Activated T-helper 1 cell treated with anti-CD3 and anti-CD28 coated beads, Interleukin-12 subunit alpha, Interleukin-12 subunit beta, Interleukin-2, Interleukin-4 antibody, amounts not matched to agents 30 ng/mL and 10 ng/mL and 1 ng/mL, durations not matched to agents 14 hours and 24 hours and 36 hours (primary cell): ENCODE measurements at regions not wholly inside any gene's neighbourhood (a gene's known extent, or its start where the extent isn't known, plus 50 kb on each side); places are given as distances from the start of the nearest gene placed in this dataset.
"Not testable (repeated sequence)": the region's sequence is repeated elsewhere in the genome, so short reads cannot be mapped to it uniquely, and the experiment has no call there.

Source experiments
- DNase-seq: peaks from one replicate; pipeline ENCODE4 v3.0.0; 2021; ENCODE audit warnings: low spot score
- H3K27ac Mint-ChIP-seq: one replicate; pipeline ENCODE4 v1.8.0; 2021; ENCODE audit warnings: mild to moderate bottlenecking, mixed read lengths
- H3K27me3 Mint-ChIP-seq: one replicate; pipeline ENCODE4 v1.8.0; 2022; ENCODE audit warnings: mild to moderate bottlenecking, moderate library complexity, mixed read lengths; ENCODE audit not compliant: insufficient read depth
- H3K36me3 Mint-ChIP-seq: one replicate; pipeline ENCODE4 v1.8.0; 2021; ENCODE audit warnings: low read depth, mixed read lengths
- H3K4me1 Mint-ChIP-seq: one replicate; pipeline ENCODE4 v1.8.0; 2021; ENCODE audit warnings: low read depth, mixed read lengths
- H3K4me3 Mint-ChIP-seq: one replicate; pipeline ENCODE4 v1.8.0; 2021; ENCODE audit warnings: mild to moderate bottlenecking, moderate library complexity, mixed read lengths
- H3K9me3 Mint-ChIP-seq: one replicate; pipeline ENCODE4 v1.8.0; 2021; ENCODE audit warnings: mixed read lengths
- intact Hi-C: fragments of 100-400 bp; cut with micrococcal nuclease; formaldehyde crosslinking; loops from one replicate; pipeline ENCODE4 v1.15.1; 2024

- H3K27ac Mint-ChIP-seq, result no peak overlapping the region
- H3K9me3 Mint-ChIP-seq, result no peaks in the 10 kb centered on the region
- H3K4me3 Mint-ChIP-seq, result no peak overlapping the region
- H3K36me3 Mint-ChIP-seq, result no peaks in the 10 kb centered on the region
- H3K27me3 Mint-ChIP-seq, result no peaks in the 10 kb centered on the region
- no peaks in the 10 kb centered on the region for H3K4me1 Mint-ChIP-seq
- intact Hi-C loops, result no loop called here
- no peak for DNase-seq
These were observed 137.7 kb downstream of the SPATA31D1 start for GRCh38 chr9:82126256-82126655.

GRCh38 chr9:82127465-82127864 is 138.9 kb downstream of the SPATA31D1 start:
- H3K4me1 Mint-ChIP-seq, result no peaks in the 10 kb centered on the region
- no peak for DNase-seq
- no peak overlapping the region for H3K4me3 Mint-ChIP-seq
- intact Hi-C loops, result no loop called here
- H3K36me3 Mint-ChIP-seq, result no peaks in the 10 kb centered on the region
- H3K27ac Mint-ChIP-seq, result no peak overlapping the region
- no peaks in the 10 kb centered on the region for H3K27me3 Mint-ChIP-seq
- H3K9me3 Mint-ChIP-seq, result no peaks in the 10 kb centered on the region

- Mint-ChIP-seq H3K4me1 (no peaks in the 10 kb centered on the region), H3K27me3 (no peaks in the 10 kb centered on the region), H3K9me3 (no peaks in the 10 kb centered on the region), H3K36me3 (no peaks in the 10 kb centered on the region), H3K4me3 (no peak overlapping the region), H3K27ac (no peak overlapping the region)
- no peak for DNase-seq
- intact Hi-C loops, result no loop called here
These were observed 139.6 kb downstream of the SPATA31D1 start for GRCh38 chr9:82128011-82128696.

- intact Hi-C loops, result no loop called here
- H3K4me3 Mint-ChIP-seq, result no peak overlapping the region
- H3K4me1 Mint-ChIP-seq, result no peaks in the 10 kb centered on the region
- H3K27me3 Mint-ChIP-seq, result no peaks in the 10 kb centered on the region
- H3K27ac Mint-ChIP-seq, result no peak overlapping the region
- H3K9me3 Mint-ChIP-seq, result no peaks in the 10 kb centered on the region
- DNase-seq, result no peak
- H3K36me3 Mint-ChIP-seq, result no peaks in the 10 kb centered on the region
These were observed 141.1 kb downstream of the SPATA31D1 start for GRCh38 chr9:82129708-82130107.

GRCh38 chr9:82130331-82131042 is 141.9 kb downstream of the SPATA31D1 start:
- Mint-ChIP-seq H3K36me3 (no peaks in the 10 kb centered on the region), H3K4me1 (no peaks in the 10 kb centered on the region), H3K4me3 (no peak overlapping the region), H3K27me3 (no peaks in the 10 kb centered on the region), H3K9me3 (no peaks in the 10 kb centered on the region), H3K27ac (no peak overlapping the region)
- no peak for DNase-seq
- intact Hi-C loops, result no loop called here

- peaks cover 3% of the 10 kb centered on the region for H3K9me3 Mint-ChIP-seq
- intact Hi-C loops, result no loop called here
- no peak for DNase-seq
These were observed 142.5 kb downstream of the SPATA31D1 start for GRCh38 chr9:82131072-82131471.

GRCh38 chr9:82132024-82132423 is 143.5 kb downstream of the SPATA31D1 start:
- no peak for DNase-seq
- Mint-ChIP-seq H3K9me3 (peaks cover 3% of the 10 kb centered on the region), H3K4me1 (no peaks in the 10 kb centered on the region), H3K27ac (no peak overlapping the region), H3K27me3 (no peaks in the 10 kb centered on the region), H3K36me3 (no peaks in the 10 kb centered on the region), H3K4me3 (no peak overlapping the region)
- intact Hi-C loops, result no loop called here

More at GRCh38 chr9:82131072-82131471, 142.5 kb downstream of the SPATA31D1 start:
- no peaks in the 10 kb centered on the region for H3K27me3 Mint-ChIP-seq
- H3K4me1 Mint-ChIP-seq, result no peaks in the 10 kb centered on the region
- no peaks in the 10 kb centered on the region for H3K36me3 Mint-ChIP-seq
- no peak overlapping the region for H3K4me3 Mint-ChIP-seq
- H3K27ac Mint-ChIP-seq, result no peak overlapping the region

- Mint-ChIP-seq H3K4me3 (no peak overlapping the region), H3K36me3 (no peaks in the 10 kb centered on the region), H3K27ac (no peak overlapping the region), H3K27me3 (no peaks in the 10 kb centered on the region), H3K4me1 (no peaks in the 10 kb centered on the region), H3K9me3 (peaks cover 3% of the 10 kb centered on the region)
- intact Hi-C loops, result no loop called here
- no peak for DNase-seq
These were observed 145.4 kb downstream of the SPATA31D1 start for GRCh38 chr9:82134010-82134409.

- H3K36me3 Mint-ChIP-seq, result no peaks in the 10 kb centered on the region
- H3K4me1 Mint-ChIP-seq, result no peaks in the 10 kb centered on the region
- intact Hi-C loops, result no loop called here
- H3K4me3 Mint-ChIP-seq, result no peak overlapping the region
- H3K27ac Mint-ChIP-seq, result no peak overlapping the region
- H3K9me3 Mint-ChIP-seq, result peaks cover 3% of the 10 kb centered on the region
- DNase-seq, result no peak
- no peaks in the 10 kb centered on the region for H3K27me3 Mint-ChIP-seq
These were observed 146.5 kb downstream of the SPATA31D1 start for GRCh38 chr9:82135106-82135505.

GRCh38 chr9:82138081-82138480 is 149.5 kb downstream of the SPATA31D1 start:
- intact Hi-C loops, H3K9me3 Mint-ChIP-seq, DNase-seq, H3K36me3 Mint-ChIP-seq, H3K4me3 Mint-ChIP-seq, H3K27ac Mint-ChIP-seq, H3K27me3 Mint-ChIP-seq, H3K4me1 Mint-ChIP-seq: not testable (repeated sequence)

GRCh38 chr9:82140471-82140870 is 151.9 kb downstream of the SPATA31D1 start:
- DNase-seq, result no peak
- Mint-ChIP-seq H3K4me1 (no peaks in the 10 kb centered on the region), H3K27me3 (no peaks in the 10 kb centered on the region), H3K4me3 (no peak overlapping the region), H3K36me3 (no peaks in the 10 kb centered on the region), H3K27ac (no peak overlapping the region), H3K9me3 (peaks cover 3% of the 10 kb centered on the region)
- intact Hi-C loops, result no loop called here

- Mint-ChIP-seq H3K36me3 (no peaks in the 10 kb centered on the region), H3K9me3 (no peaks in the 10 kb centered on the region), H3K27me3 (no peaks in the 10 kb centered on the region), H3K27ac (no peak overlapping the region), H3K4me1 (no peaks in the 10 kb centered on the region), H3K4me3 (no peak overlapping the region)
- DNase-seq, result no peak
- intact Hi-C loops, result no loop called here
These were observed 156.2 kb downstream of the SPATA31D1 start for GRCh38 chr9:82144803-82145202.

- H3K27ac Mint-ChIP-seq, result no peak overlapping the region
- no peaks in the 10 kb centered on the region for H3K9me3 Mint-ChIP-seq
- H3K27me3 Mint-ChIP-seq, result no peaks in the 10 kb centered on the region
- H3K4me3 Mint-ChIP-seq, result no peak overlapping the region
- DNase-seq, result no peak
- no peaks in the 10 kb centered on the region for H3K4me1 Mint-ChIP-seq
- no peaks in the 10 kb centered on the region for H3K36me3 Mint-ChIP-seq
- intact Hi-C loops, result no loop called here
These were observed 158.1 kb downstream of the SPATA31D1 start for GRCh38 chr9:82146677-82147076.
